ENCODE measurements at regions not wholly inside any gene's neighbourhood (a gene's known extent, or its start where the extent isn't known, plus 50 kb on each side); places are given as distances from the start of the nearest gene placed in this dataset.

DNA sequence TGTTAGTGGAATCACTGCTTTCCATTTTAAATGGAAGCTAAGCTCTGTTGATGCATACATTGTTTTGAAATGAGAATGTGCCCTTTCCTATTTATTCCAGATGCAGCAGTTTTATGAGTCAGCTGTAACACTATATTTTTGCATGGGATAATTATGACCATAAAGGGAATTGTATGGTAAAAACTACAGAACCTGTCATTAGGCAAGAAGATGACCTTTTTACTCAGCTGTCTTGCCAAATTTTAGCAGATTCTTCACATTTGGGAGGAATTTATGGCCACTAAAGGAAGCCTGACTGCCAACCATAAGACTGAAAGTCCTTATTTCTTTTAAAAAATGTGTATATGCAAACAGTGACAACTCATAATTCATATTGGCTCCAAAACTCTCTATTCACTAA, 356.3 kb upstream of the PRMT6 start:
- H3K36me3 Mint-ChIP-seq (ENCODE audit: insufficient read depth, unreplicated experiment), result no peaks in the 10 kb centered on the region
- H3K27me3 Mint-ChIP-seq (ENCODE audit: insufficient read depth, unreplicated experiment), result no peaks in the 10 kb centered on the region
- ChIA-PET POLR2A (no interaction called here), CTCF (interaction anchor here (0.6 kb wide), 1 partner anchor 842 kb away, joined by 3 read pairs; no protein-coding TSS in a partner anchor)
- no TSS peak for BruUV-seq (replicated peaks)
- H3K4me3 Mint-ChIP-seq (ENCODE audit: unreplicated experiment), result no peak overlapping the region
- no peaks in the 10 kb centered on the region for H3K9me3 Mint-ChIP-seq (ENCODE audit: unreplicated experiment)
- no peak overlapping the region for H3K27ac Mint-ChIP-seq (ENCODE audit: low read depth, unreplicated experiment)
- TF ChIP-seq, protein P1, sequence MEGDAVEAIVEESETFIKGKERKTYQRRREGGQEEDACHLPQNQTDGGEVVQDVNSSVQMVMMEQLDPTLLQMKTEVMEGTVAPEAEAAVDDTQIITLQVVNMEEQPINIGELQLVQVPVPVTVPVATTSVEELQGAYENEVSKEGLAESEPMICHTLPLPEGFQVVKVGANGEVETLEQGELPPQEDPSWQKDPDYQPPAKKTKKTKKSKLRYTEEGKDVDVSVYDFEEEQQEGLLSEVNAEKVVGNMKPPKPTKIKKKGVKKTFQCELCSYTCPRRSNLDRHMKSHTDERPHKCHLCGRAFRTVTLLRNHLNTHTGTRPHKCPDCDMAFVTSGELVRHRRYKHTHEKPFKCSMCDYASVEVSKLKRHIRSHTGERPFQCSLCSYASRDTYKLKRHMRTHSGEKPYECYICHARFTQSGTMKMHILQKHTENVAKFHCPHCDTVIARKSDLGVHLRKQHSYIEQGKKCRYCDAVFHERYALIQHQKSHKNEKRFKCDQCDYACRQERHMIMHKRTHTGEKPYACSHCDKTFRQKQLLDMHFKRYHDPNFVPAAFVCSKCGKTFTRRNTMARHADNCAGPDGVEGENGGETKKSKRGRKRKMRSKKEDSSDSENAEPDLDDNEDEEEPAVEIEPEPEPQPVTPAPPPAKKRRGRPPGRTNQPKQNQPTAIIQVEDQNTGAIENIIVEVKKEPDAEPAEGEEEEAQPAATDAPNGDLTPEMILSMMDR (IDR thresholded peaks at IDR 0.05; ENCODE audit: unreplicated experiment), result no peak
- intact Hi-C loops (cut with micrococcal nuclease), result no loop called here
- no peaks in the 10 kb centered on the region for H3K4me1 Mint-ChIP-seq (ENCODE audit: insufficient read depth, unreplicated experiment)
- peak; percentile 8 for DNase-seq (ENCODE audit: unreplicated experiment)

- no peak overlapping the region for H3K4me3 Mint-ChIP-seq (ENCODE audit: unreplicated experiment)
- TF ChIP-seq, protein P1 (IDR thresholded peaks at IDR 0.05; ENCODE audit: unreplicated experiment), result no peak
- no peaks in the 10 kb centered on the region for H3K36me3 Mint-ChIP-seq (ENCODE audit: insufficient read depth, unreplicated experiment)
- BruUV-seq (replicated peaks), result no TSS peak
- H3K27me3 Mint-ChIP-seq (ENCODE audit: insufficient read depth, unreplicated experiment), result no peaks in the 10 kb centered on the region
- POLR2A ChIA-PET, result no interaction called here
- no peak for DNase-seq (ENCODE audit: unreplicated experiment)
- H3K9me3 Mint-ChIP-seq (ENCODE audit: unreplicated experiment), result peaks cover 7% of the 10 kb centered on the region
- CTCF ChIA-PET, result no interaction called here
- no peaks in the 10 kb centered on the region for H3K4me1 Mint-ChIP-seq (ENCODE audit: insufficient read depth, unreplicated experiment)
- intact Hi-C loops (cut with micrococcal nuclease), result no loop called here
- no peak overlapping the region for H3K27ac Mint-ChIP-seq (ENCODE audit: low read depth, unreplicated experiment)
Observed at GRCh38 chr1:106705971-106706370, 350.5 kb upstream of the PRMT6 start.

DNA sequence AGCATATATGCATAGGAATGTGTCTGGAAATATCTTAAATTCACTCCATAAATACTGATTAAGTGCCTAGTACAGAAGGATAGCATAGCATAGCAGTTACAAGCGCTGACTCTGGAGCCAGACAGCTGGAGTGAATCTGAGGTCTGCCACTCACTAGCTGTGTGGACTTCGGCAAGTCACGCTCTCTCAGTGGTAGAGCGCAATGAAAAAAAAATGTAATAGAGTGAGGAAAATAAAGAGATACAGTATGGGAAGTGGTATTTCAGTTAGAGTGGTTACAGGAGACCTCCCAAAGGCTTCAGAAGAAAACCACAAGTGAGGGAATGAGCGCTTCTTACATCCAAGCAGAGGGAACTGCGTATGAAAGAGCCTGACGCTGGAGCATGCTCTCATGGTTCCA, 338.9 kb upstream of the PRMT6 start:
- no peaks in the 10 kb centered on the region for H3K4me1 Mint-ChIP-seq (ENCODE audit: insufficient read depth, unreplicated experiment)
- no peaks in the 10 kb centered on the region for H3K36me3 Mint-ChIP-seq (ENCODE audit: insufficient read depth, unreplicated experiment)
- no peak for DNase-seq (ENCODE audit: unreplicated experiment)
- intact Hi-C loops (cut with micrococcal nuclease), result no loop called here
- H3K27ac Mint-ChIP-seq (ENCODE audit: low read depth, unreplicated experiment), result no peak overlapping the region
- BruUV-seq (replicated peaks), result no TSS peak
- no peak overlapping the region for H3K4me3 Mint-ChIP-seq (ENCODE audit: unreplicated experiment)
- H3K27me3 Mint-ChIP-seq (ENCODE audit: insufficient read depth, unreplicated experiment), result no peaks in the 10 kb centered on the region
- POLR2A ChIA-PET, result no interaction called here
- H3K9me3 Mint-ChIP-seq (ENCODE audit: unreplicated experiment), result no peaks in the 10 kb centered on the region
- TF ChIP-seq, protein P1 (IDR thresholded peaks at IDR 0.05; ENCODE audit: unreplicated experiment), result no peak
- CTCF ChIA-PET, result no interaction called here

DNA sequence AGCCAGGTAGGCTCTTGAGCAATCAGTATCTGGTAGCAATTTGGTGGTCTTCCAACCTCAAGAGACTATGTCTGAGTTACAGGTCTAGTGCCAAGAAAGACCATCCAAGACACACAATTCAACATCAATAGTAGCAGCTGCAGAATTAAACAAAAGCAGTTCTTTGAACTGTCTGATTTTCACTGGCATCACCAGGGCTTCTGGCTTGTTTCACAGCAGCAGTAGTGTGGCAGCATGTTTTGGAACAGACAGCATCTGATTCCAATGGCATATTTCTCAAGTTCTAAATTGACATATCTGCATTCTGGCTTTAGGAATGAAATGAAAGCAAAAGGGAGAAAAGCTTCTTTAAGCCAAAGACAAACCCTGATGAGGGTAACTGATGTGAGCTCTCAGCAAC, 334.7 kb upstream of the PRMT6 start:
- CTCF ChIA-PET, result no interaction called here
- TF ChIP-seq, protein P1 (IDR thresholded peaks at IDR 0.05; ENCODE audit: unreplicated experiment), result no peak
- H3K9me3 Mint-ChIP-seq (ENCODE audit: unreplicated experiment), result no peaks in the 10 kb centered on the region
- no TSS peak for BruUV-seq (replicated peaks)
- no peak for DNase-seq (ENCODE audit: unreplicated experiment)
- H3K27ac Mint-ChIP-seq (ENCODE audit: low read depth, unreplicated experiment), result no peak overlapping the region
- H3K36me3 Mint-ChIP-seq (ENCODE audit: insufficient read depth, unreplicated experiment), result no peaks in the 10 kb centered on the region
- POLR2A ChIA-PET, result no interaction called here
- intact Hi-C loops (cut with micrococcal nuclease), result no loop called here
- no peaks in the 10 kb centered on the region for H3K27me3 Mint-ChIP-seq (ENCODE audit: insufficient read depth, unreplicated experiment)
- no peak overlapping the region for H3K4me3 Mint-ChIP-seq (ENCODE audit: unreplicated experiment)
- no peaks in the 10 kb centered on the region for H3K4me1 Mint-ChIP-seq (ENCODE audit: insufficient read depth, unreplicated experiment)

Data from MCF 10A (cell line).